ENCODE measurements at regions not wholly inside any gene's neighbourhood (a gene's known extent, or its start where the extent isn't known, plus 50 kb on each side); places are given as distances from the start of the nearest gene placed in this dataset.

DNA sequence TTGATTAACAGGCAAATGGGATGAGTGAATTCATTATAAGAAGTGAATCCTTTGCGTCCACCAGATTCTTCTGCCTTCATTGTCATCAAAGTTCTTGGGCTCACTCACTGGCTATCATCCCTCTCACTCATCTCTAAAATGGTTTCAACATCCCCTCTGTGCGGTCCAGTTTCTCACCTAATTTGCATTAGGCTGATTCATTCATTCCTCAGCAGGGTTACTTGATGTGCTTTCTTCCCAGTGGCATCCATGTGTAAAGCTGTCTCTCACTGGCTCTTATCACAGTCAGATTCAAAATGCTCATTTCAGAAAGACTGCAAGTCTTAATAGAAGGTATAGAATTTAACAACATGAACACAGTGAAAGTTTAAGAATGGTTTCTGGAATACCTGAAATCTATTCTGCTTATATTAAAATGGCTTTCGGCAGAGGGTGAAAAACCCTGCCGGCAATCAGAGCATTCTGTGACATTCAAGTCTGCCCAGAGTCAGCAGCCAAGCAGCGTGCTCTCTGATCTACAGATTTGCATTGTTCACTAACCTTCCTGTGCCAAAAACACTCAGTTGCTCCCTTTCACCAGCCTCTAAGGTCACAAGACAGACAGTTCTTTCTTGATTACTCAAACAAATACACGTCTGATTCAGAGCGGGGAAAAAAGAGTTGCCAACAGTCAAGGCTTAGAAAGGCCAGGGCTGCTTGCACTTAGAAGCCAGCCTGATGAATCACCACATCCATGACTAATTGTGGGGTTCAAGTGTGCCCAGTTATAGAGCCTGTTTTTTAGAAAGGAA, 106.7 kb downstream of the TES start:
- TF ChIP-seq, protein P1, sequence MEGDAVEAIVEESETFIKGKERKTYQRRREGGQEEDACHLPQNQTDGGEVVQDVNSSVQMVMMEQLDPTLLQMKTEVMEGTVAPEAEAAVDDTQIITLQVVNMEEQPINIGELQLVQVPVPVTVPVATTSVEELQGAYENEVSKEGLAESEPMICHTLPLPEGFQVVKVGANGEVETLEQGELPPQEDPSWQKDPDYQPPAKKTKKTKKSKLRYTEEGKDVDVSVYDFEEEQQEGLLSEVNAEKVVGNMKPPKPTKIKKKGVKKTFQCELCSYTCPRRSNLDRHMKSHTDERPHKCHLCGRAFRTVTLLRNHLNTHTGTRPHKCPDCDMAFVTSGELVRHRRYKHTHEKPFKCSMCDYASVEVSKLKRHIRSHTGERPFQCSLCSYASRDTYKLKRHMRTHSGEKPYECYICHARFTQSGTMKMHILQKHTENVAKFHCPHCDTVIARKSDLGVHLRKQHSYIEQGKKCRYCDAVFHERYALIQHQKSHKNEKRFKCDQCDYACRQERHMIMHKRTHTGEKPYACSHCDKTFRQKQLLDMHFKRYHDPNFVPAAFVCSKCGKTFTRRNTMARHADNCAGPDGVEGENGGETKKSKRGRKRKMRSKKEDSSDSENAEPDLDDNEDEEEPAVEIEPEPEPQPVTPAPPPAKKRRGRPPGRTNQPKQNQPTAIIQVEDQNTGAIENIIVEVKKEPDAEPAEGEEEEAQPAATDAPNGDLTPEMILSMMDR (conservative IDR thresholded peaks at IDR 0.05; ENCODE audit: low read length): no peak
- no peak for TF ChIP-seq EZH2phosphoT487 (IDR thresholded peaks at IDR 0.05; ENCODE audit: borderline replicate concordance, low read depth, low read length)

Data from OCI-LY7 (cell line).